H1 (cell line): ENCODE measurements at regions not wholly inside any gene's neighbourhood (a gene's known extent, or its start where the extent isn't known, plus 50 kb on each side); places are given as distances from the start of the nearest gene placed in this dataset.

ENCODE experiments used
- CTCF ChIA-PET: fragments of 300-600 bp; sonication (Branson Sonifier 250); formaldehyde crosslinking; loops from one replicate; lab custom pipeline; 2021; ENCODE audit not compliant: partially characterized antibody; lab: Charles Lee
- POLR2A ChIA-PET: fragments of 300-600 bp; sonication (Branson Sonifier 250); formaldehyde crosslinking; loops from one replicate; lab custom pipeline; 2021; ENCODE audit warnings: inconsistent platforms; ENCODE audit not compliant: partially characterized antibody; lab: Charles Lee
- DNase-seq, 2 experiments: peaks; one replicate each; pipeline versions ENCODE4 v3.0.0 to v3.0.0-alpha.2; 2010 to 2022; ENCODE audit warnings: low spot score in 2 of 2, low read depth in 1 of 2, mixed read lengths in 1 of 2
- FAIRE-seq: peaks from 2 replicates; lab custom pipeline; 2011; peaks lifted over from hg19 to GRCh38; lab: Jason Lieb, UNC
- H2AFZ ChIP-seq: 2 replicates; pipeline ENCODE4 v1.8.1; 2012; ENCODE audit warnings: low read length, inconsistent platforms
- H2AK5ac ChIP-seq: 2 replicates; pipeline ENCODE4 v1.6.1; 2013; ENCODE audit warnings: low read depth, low read length
- H2BK120ac ChIP-seq: replicated peaks from 2 replicates; pipeline ENCODE3; 2013; ENCODE audit warnings: low read depth, low read length, inconsistent platforms
- H2BK12ac ChIP-seq: 2 replicates; pipeline ENCODE4 v1.6.1; 2013; ENCODE audit warnings: low read depth, low read length
- H2BK15ac ChIP-seq: 2 replicates; pipeline ENCODE4 v1.6.1; 2013; ENCODE audit warnings: low read length
- H2BK20ac ChIP-seq: 2 replicates; pipeline ENCODE4 v1.6.1; 2013; ENCODE audit warnings: low read length
- H2BK5ac ChIP-seq: 2 replicates; pipeline ENCODE4 v1.6.1; 2013; ENCODE audit warnings: low read depth, low read length
- H3K14ac ChIP-seq: 2 replicates; pipeline ENCODE4 v1.6.1; 2013; ENCODE audit warnings: inconsistent platforms; ENCODE audit not compliant: insufficient read length
- H3K18ac ChIP-seq: 2 replicates; pipeline ENCODE4 v1.6.1; 2013; ENCODE audit warnings: low read length; ENCODE audit errors: extremely low read depth
- H3K23ac ChIP-seq: 2 replicates; pipeline ENCODE4 v1.6.1; 2013; ENCODE audit warnings: inconsistent platforms; ENCODE audit not compliant: insufficient read length
- H3K23me2 ChIP-seq: 2 replicates; pipeline ENCODE4 v1.6.1; 2013; ENCODE audit warnings: low read depth, low read length
- H3K27ac ChIP-seq: 2 replicates; pipeline ENCODE4 v1.6.1; 2011; ENCODE audit warnings: low read depth, low read length, inconsistent platforms
- H3K27me3 ChIP-seq, 4 experiments: replicated peaks in 1 of 4; 1 replicate in 1 of 4; 2 replicates in 3 of 4; pipeline versions ENCODE4 v1.6.1 to v1.8.1; 2011 to 2013; ENCODE audit warnings: low read length in 3 of 4, mild to moderate bottlenecking in 3 of 4, inconsistent platforms in 2 of 4, mixed read lengths in 2 of 4, moderate library complexity in 1 of 4; ENCODE audit not compliant: control insufficient read depth in 3 of 4, insufficient read depth in 3 of 4; ENCODE audit errors: extremely low read depth in 1 of 4
- H3K36me3 ChIP-seq, 4 experiments: 2 replicates each; pipeline versions ENCODE4 v1.6.1 to v1.8.1; 2011 to 2013; ENCODE audit warnings: mild to moderate bottlenecking in 4 of 4, low read length in 3 of 4, moderate library complexity in 2 of 4, control low read depth in 1 of 4, inconsistent platforms in 1 of 4; ENCODE audit not compliant: insufficient read depth in 4 of 4, control insufficient read depth in 2 of 4
- H3K4ac ChIP-seq: replicated peaks from 2 replicates; pipeline ENCODE3; 2013; ENCODE audit warnings: low read length, low read depth, mixed read lengths, inconsistent platforms; ENCODE audit not compliant: insufficient read length
- H3K4me1 ChIP-seq, 4 experiments: replicated peaks in 1 of 4; 1 replicate in 1 of 4; 2 replicates in 3 of 4; pipeline versions ENCODE4 v1.6.1 to v1.8.1; 2011 to 2013; ENCODE audit warnings: low read length in 3 of 4, inconsistent platforms in 2 of 4, mixed read lengths in 1 of 4; ENCODE audit not compliant: insufficient read depth in 4 of 4, control insufficient read depth in 3 of 4
- H3K4me2 ChIP-seq, 2 experiments: 2 replicates each; pipeline versions ENCODE4 v1.6.1 to v1.8.1; 2011 to 2013; ENCODE audit warnings: low read depth in 2 of 2, low read length in 2 of 2, control low read depth in 1 of 2, inconsistent platforms in 1 of 2, mild to moderate bottlenecking in 1 of 2; ENCODE audit not compliant: insufficient read depth in 1 of 2
- H3K4me3 ChIP-seq, 4 experiments: fragments of 200-600, 300-600 bp in 1 of 4; sonication (generic), shearing (Covaris generic), sonication (Bioruptor Twin) in 1 of 4; 2 replicates each; pipeline versions ENCODE4 v1.5.1 to v1.8.1; 2011 to 2016; ENCODE audit warnings: low read length in 4 of 4, low read depth in 3 of 4, control low read depth in 2 of 4, inconsistent platforms in 2 of 4, mild to moderate bottlenecking in 2 of 4, mixed read lengths in 1 of 4, moderate library complexity in 1 of 4; ENCODE audit not compliant: insufficient read depth in 2 of 4; ENCODE audit errors: extremely low read depth in 1 of 4
- H3K56ac ChIP-seq: replicated peaks from 2 replicates; pipeline ENCODE3; 2013; ENCODE audit warnings: low read depth, mild to moderate bottlenecking, mixed read lengths, low read length, inconsistent platforms; ENCODE audit not compliant: insufficient read length
- H3K79me1 ChIP-seq: 2 replicates; pipeline ENCODE4 v1.6.1; 2013; ENCODE audit warnings: low read depth, low read length, control low read depth
- H3K79me2 ChIP-seq, 2 experiments: 2 replicates each; pipeline versions ENCODE4 v1.6.1 to v1.8.1; 2012 to 2013; ENCODE audit warnings: low read length in 2 of 2, mild to moderate bottlenecking in 2 of 2, inconsistent platforms in 1 of 2; ENCODE audit not compliant: insufficient read depth in 2 of 2, control insufficient read depth in 1 of 2
- H3K9ac ChIP-seq, 4 experiments: replicated peaks in 1 of 4; 1 replicate in 1 of 4; 2 replicates in 3 of 4; pipeline versions ENCODE4 v1.6.1 to v1.8.1; 2011 to 2013; ENCODE audit warnings: low read depth in 3 of 4, low read length in 3 of 4, control low read depth in 2 of 4, mild to moderate bottlenecking in 2 of 4, moderate library complexity in 2 of 4, inconsistent platforms in 1 of 4; ENCODE audit errors: extremely low read depth in 1 of 4
- H3K9me3 ChIP-seq, 2 experiments: 2 replicates each; pipeline versions ENCODE4 v1.6.1 to v1.8.1; 2012 to 2013; ENCODE audit warnings: mild to moderate bottlenecking in 2 of 2, moderate library complexity in 2 of 2, control low read depth in 1 of 2, inconsistent platforms in 1 of 2, low read depth in 1 of 2, low read length in 1 of 2, mixed read lengths in 1 of 2; ENCODE audit not compliant: insufficient read depth in 2 of 2
- H4K20me1 ChIP-seq, 2 experiments: replicated peaks in 1 of 2; 2 replicates each; pipeline versions ENCODE3 to v1.8.1; 2011 to 2013; ENCODE audit warnings: inconsistent platforms in 2 of 2, low read length in 2 of 2, mild to moderate bottlenecking in 1 of 2; ENCODE audit not compliant: insufficient read depth in 2 of 2, control insufficient read depth in 1 of 2
- H4K5ac ChIP-seq: 2 replicates; pipeline ENCODE4 v1.6.1; 2013; ENCODE audit warnings: low read length, low read depth, mixed read lengths, inconsistent platforms; ENCODE audit not compliant: insufficient read length
- H4K8ac ChIP-seq: 2 replicates; pipeline ENCODE4 v1.8.0; 2013; ENCODE audit warnings: mild to moderate bottlenecking, moderate library complexity, low read length, inconsistent platforms; ENCODE audit not compliant: insufficient read depth; ENCODE audit errors: extremely low read depth
- H4K91ac ChIP-seq: replicated peaks from 2 replicates; pipeline ENCODE3; 2013; ENCODE audit warnings: low read length, mixed read lengths, inconsistent platforms; ENCODE audit not compliant: insufficient read length
- EZH2 ChIP-seq: fragments of 200-600 bp; sonication (generic); IDR thresholded peaks from 2 replicates; pipeline ENCODE4 v1.7.1; 2012; ENCODE audit warnings: low read depth, mild to moderate bottlenecking, moderate library complexity, low read length, inconsistent platforms; ENCODE audit not compliant: severe bottlenecking
- GTF2F1 ChIP-seq: IDR thresholded peaks from 2 replicates; pipeline ENCODE4 v1.6.1; 2012; ENCODE audit warnings: low read depth, low read length, improper control_type of control experiment, borderline replicate concordance
- POLR2A ChIP-seq, 2 experiments: IDR thresholded peaks; 1 replicate in 1 of 2; 2 replicates in 1 of 2; pipeline ENCODE4 v1.6.1; 2011; ENCODE audit warnings: low read depth in 2 of 2, low read length in 2 of 2, mild to moderate bottlenecking in 2 of 2; ENCODE audit errors: control extremely low read depth in 1 of 2
- RBBP5 ChIP-seq: IDR thresholded peaks from 2 replicates; pipeline ENCODE4 v1.7.1; 2012; ENCODE audit warnings: low read depth, mild to moderate bottlenecking, inconsistent platforms, low read length, moderate library complexity, borderline replicate concordance
- RXRA ChIP-seq: IDR thresholded peaks from 2 replicates; pipeline ENCODE4 v1.6.1; 2011; ENCODE audit warnings: low read depth, mild to moderate bottlenecking, low read length, moderate library complexity; ENCODE audit not compliant: insufficient read depth
- TAF7 ChIP-seq: optimal IDR thresholded peaks from 2 replicates; pipeline ENCODE3; 2011; ENCODE audit warnings: low read depth, mild to moderate bottlenecking, inconsistent platforms, low read length, moderate library complexity, borderline replicate concordance
- TEAD4 ChIP-seq: IDR thresholded peaks from 2 replicates; pipeline ENCODE4 v1.6.1; 2012; ENCODE audit warnings: low read depth, low read length, inconsistent platforms, mixed read lengths
- WGBS, 2 experiments: shearing (Covaris generic) in 1 of 2; methylation state at CpG; one replicate each; pipeline versions ENCODE4 v1.1.6 to v1.1.7; 2013 to 2015; ENCODE audit warnings: low lambda C conversion rate in 2 of 2, mixed read lengths in 2 of 2, inconsistent platforms in 1 of 2, low coverage in 1 of 2, missing lambda C conversion rate in 1 of 2; ENCODE audit not compliant: insufficient replicate concordance in 2 of 2, insufficient coverage in 1 of 2, insufficient read length in 1 of 2; ENCODE audit errors: extremely low coverage in 1 of 2, missing lambda C conversion rate in 1 of 2; 5-methylcytosine and 5-hydroxymethylcytosine counted together
- TF ChIP-seq, protein P1 (sequence below): IDR thresholded peaks from 2 replicates; pipeline ENCODE4 v1.6.1; 2012; ENCODE audit warnings: inconsistent platforms

DNA sequence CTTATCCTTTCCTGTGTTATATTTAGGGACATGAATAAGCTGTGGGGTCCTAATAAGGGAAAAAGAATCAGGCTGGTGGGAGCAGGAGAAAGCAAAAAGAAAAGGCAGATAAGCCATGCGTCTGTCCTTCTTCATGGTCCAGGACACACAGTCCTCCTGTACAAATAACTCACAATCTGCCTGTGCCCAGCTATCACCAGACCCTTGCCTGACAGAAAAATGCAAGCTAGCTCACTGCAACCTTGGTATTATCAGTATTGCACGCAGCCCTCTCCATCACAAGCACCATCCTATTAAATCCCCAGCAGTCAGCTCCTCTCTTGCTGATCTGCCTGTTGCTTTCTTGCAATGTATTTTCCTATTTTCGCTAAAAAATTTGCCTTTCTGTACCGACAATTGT, 78.0 kb downstream of the NEURL3 start:
- H2AFZ ChIP-seq, result no peak overlapping the region
- FAIRE-seq, result no peak
- H3K79me1 ChIP-seq, result no peaks in the 10 kb centered on the region

More for the DNA sequence above, 78.0 kb downstream of the NEURL3 start:
- Histone ChIP-seq H2BK20ac (no peak overlapping the region), H3K18ac (no peak overlapping the region), H2BK120ac (no peak overlapping the region), H2AK5ac (no peak overlapping the region), H2BK12ac (no peak overlapping the region), H4K91ac (no peak overlapping the region), H4K8ac (no peak overlapping the region), H4K5ac (no peak overlapping the region), H2BK15ac (no peak overlapping the region), H3K14ac (no peak overlapping the region), H3K79me2 (no peaks in the 10 kb centered on the region), H3K56ac (no peak overlapping the region), H2BK5ac (no peak overlapping the region), H3K4me1 (peaks cover 0 to 2% (median 0%) of the 10 kb centered on the region in 4 experiments; a peak in 1 of 7 replicates), H3K23me2 (no peaks in the 10 kb centered on the region), H3K23ac (no peak overlapping the region), H3K9me3 (peaks cover 12 to 14% of the 10 kb centered on the region in 2 experiments; a peak in 3 of 4 replicates), H3K4ac (no peak overlapping the region), H3K4me2 (no peak overlapping the region), H3K27ac (no peak overlapping the region), H3K4me3 (no peak overlapping the region), H3K27me3 (no peaks in the 10 kb centered on the region), H4K20me1 (no peaks in the 10 kb centered on the region), H3K9ac (no peak overlapping the region), H3K36me3 (no peaks in the 10 kb centered on the region)
- ChIA-PET CTCF (interaction anchor here (1.0 to 1.5 kb wide), 3 partner anchors 21 to 82 kb away, joined by 3 to 4 read pairs (median 3); no protein-coding TSS in a partner anchor), POLR2A (no interaction called here)
- TF ChIP-seq POLR2A (IDR thresholded peaks at IDR 0.05; ENCODE audit: control extremely low read depth in 1 of 2, low read depth in 2 of 2, low read length in 2 of 2) (no peak), TEAD4 (no peak), EZH2 (no peak), RXRA (no peak), GTF2F1 (no peak), TAF7 (no peak), RBBP5 (no peak)
- TF ChIP-seq, protein P1, sequence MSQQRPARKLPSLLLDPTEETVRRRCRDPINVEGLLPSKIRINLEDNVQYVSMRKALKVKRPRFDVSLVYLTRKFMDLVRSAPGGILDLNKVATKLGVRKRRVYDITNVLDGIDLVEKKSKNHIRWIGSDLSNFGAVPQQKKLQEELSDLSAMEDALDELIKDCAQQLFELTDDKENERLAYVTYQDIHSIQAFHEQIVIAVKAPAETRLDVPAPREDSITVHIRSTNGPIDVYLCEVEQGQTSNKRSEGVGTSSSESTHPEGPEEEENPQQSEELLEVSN, result no peak
- 85% methylated on average over 4 of the region's 4 CpGs; no CpG with 5 or more reads in 1 of the 2 experiments for WGBS, 2 experiments
- no peak for DNase-seq
